Activated T-cell treated with anti-CD3 and anti-CD28 coated beads, Interleukin-2, amount 50 U/mL, for 4 hours (primary cell): ENCODE measurements at regions not wholly inside any gene's neighbourhood (a gene's known extent, or its start where the extent isn't known, plus 50 kb on each side); places are given as distances from the start of the nearest gene placed in this dataset.
A peak's percentile ranks its signal among the peaks of the same experiment; 100 is the strongest.

Source experiments
- ATAC-seq, 2 donors: fragments of 200-7000 bp; cut with Tn5 transposase; one replicate each; pipeline ENCODE4 v1.10.0; 2021
- DNase-seq: peaks from one replicate; pipeline ENCODE4 v3.0.0-alpha.2; 2020
- H3K27me3 Mint-ChIP-seq: one replicate; pipeline ENCODE4 v1.8.0; 2021; ENCODE audit warnings: low read depth, mixed read lengths
- H3K36me3 Mint-ChIP-seq: one replicate; pipeline ENCODE4 v1.8.0; 2022; ENCODE audit warnings: mixed read lengths; ENCODE audit not compliant: insufficient read depth
- H3K4me1 Mint-ChIP-seq: one replicate; pipeline ENCODE4 v1.8.0; 2021; ENCODE audit warnings: low read depth, mixed read lengths
- H3K4me3 Mint-ChIP-seq: one replicate; pipeline ENCODE4 v1.8.0; 2021; ENCODE audit warnings: mild to moderate bottlenecking, moderate library complexity, mixed read lengths
- H3K9me3 Mint-ChIP-seq: one replicate; pipeline ENCODE4 v1.8.0; 2021; ENCODE audit warnings: mixed read lengths

DNA sequence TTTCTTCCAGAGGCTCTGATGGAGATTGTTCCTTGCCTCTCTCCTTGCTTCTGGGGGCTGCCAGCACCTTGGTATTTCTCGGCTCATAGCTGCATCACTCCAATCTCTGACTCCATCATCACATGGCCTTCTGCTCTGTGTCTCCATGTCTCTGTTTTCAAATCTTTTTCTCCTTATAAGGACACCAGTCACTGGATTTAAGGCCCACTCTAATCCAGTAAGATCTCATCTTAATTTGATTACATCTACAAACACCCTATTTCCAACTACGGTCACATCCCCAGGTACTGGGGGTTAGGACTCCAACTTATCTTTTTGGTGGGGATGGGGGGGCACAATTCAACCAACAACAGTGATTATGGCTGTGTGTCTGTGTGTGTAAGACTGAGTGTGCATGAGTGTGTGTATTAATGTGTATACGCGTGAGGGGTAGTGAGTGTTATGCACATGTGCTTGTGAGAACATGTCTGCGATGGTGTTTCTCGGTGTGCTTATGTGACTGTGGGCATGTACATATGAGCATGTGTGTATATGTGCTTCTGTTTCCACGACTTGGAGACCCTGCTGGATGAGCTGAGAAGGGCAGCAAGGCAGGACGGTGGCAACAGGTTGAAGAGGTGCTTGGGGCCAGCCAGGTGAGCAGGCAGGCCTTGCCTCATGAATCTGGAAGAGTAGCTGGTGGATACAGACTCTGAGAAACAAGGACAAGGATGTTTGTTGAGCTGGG lies 130.5 kb downstream of the MRPL14 start:
- no peak for ATAC-seq
- peaks cover 17% of the 10 kb centered on the region for H3K27me3 Mint-ChIP-seq
- H3K4me3 Mint-ChIP-seq: no peak overlapping the region
- H3K36me3 Mint-ChIP-seq: no peaks in the 10 kb centered on the region
- no peak for DNase-seq
- no peaks in the 10 kb centered on the region for H3K9me3 Mint-ChIP-seq
- H3K4me1 Mint-ChIP-seq: peaks cover 4% of the 10 kb centered on the region

DNA sequence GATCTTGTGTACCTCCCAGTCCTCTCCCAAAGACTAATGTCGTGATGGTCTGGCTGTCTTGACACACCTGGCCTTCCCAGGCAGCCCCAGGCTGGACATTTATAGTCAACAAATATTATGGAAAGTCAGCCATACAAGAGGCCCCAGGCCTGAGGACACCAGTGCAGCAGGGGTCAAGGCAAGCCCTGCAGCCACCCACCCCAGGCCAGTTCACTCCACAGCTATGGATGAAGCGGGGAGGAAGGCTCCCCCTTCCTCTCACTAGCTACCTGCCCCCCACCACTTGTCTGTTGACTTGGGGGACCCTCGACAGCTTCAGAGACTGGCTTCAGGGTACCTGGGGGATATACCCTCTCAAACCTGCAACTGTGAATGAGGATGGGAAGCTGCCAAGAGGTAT lies 132.1 kb downstream of the MRPL14 start:
- Mint-ChIP-seq H3K36me3 (no peaks in the 10 kb centered on the region), H3K4me3 (no peak overlapping the region), H3K9me3 (no peaks in the 10 kb centered on the region), H3K4me1 (no peaks in the 10 kb centered on the region), H3K27me3 (peaks cover 7% of the 10 kb centered on the region)
- ATAC-seq: no peak
- DNase-seq: no peak

DNA sequence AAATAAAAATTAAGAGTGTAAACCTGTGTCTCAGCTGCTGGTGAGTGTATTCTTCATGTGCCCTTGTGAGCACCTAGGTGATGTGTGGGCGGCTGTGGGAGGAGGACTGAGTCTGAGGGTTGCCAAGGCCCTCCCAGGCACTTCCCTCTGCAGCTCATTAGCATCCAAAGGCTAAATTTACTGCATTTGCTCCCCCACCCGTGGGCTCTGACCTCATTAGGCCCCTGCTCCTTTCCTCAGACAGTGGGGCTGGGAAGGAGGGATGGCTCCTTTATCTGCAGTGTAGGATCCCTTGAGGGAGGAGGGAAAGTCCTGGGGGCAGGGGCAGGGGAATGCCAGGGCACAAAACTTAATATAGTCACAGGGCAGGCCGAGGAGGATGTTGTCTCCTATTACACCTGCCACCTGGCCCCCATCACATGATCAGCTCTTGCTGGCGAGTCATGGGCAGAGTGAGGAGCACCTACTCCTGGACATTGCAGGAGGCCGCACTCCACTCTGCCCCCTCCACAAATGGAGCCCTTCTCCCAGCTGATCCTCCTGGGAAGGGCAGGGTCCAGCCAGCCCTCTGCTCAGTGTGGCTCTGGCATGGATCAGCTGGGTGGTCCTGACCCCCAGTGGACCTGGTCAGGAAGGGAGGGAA lies 133.2 kb downstream of the MRPL14 start:
- peak; percentile 21 for DNase-seq
- Mint-ChIP-seq H3K36me3 (no peaks in the 10 kb centered on the region), H3K4me1 (no peaks in the 10 kb centered on the region), H3K27me3 (peaks cover 3% of the 10 kb centered on the region), H3K4me3 (no peak overlapping the region), H3K9me3 (no peaks in the 10 kb centered on the region)
- ATAC-seq: no peak

DNA sequence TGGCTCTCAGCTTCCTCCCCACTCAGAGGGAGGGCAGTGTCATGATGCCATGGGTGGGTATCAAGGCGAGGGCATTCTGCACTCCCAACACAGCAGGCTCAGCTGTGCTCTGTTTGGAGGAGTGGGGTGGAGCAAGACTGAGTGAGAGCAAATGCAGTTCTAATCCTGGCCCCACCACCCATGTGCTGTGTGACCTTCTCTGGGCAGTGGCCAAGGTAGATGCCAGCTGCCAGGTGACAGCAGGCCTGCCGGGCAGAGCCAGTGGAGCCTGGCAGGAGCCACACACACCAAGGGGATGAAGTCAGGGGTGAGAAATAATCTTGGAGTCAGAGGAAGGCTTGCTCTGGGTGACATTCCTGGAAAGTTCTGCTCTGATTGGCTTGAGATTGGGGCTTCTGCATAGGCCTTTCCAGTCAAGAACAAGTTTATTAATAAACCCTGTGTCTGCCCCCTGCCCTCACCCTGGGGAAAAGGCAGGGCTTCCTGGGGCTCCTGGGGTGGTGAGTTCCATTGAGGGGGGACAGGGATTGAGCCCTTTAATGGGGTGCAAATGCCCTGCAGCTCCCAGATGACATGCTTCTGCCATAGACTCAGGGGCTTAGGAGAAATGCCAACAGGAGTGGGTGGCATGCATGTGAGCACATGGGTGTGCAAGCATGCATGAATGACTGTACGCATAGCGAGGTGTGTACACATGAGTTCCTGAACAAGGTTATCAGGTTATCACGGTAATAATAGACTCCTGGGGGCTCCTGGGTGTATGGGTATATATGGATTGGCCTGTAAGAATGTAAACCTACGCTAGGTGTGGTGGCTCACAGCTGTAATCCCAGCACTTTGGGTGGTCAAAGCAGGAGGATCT lies 134.2 kb downstream of the MRPL14 start:
- H3K9me3 Mint-ChIP-seq: no peaks in the 10 kb centered on the region
- DNase-seq: no peak
- no peaks in the 10 kb centered on the region for H3K36me3 Mint-ChIP-seq
- no peak overlapping the region for H3K4me3 Mint-ChIP-seq
- no peak for ATAC-seq
- no peaks in the 10 kb centered on the region for H3K27me3 Mint-ChIP-seq
- no peaks in the 10 kb centered on the region for H3K4me1 Mint-ChIP-seq

DNA sequence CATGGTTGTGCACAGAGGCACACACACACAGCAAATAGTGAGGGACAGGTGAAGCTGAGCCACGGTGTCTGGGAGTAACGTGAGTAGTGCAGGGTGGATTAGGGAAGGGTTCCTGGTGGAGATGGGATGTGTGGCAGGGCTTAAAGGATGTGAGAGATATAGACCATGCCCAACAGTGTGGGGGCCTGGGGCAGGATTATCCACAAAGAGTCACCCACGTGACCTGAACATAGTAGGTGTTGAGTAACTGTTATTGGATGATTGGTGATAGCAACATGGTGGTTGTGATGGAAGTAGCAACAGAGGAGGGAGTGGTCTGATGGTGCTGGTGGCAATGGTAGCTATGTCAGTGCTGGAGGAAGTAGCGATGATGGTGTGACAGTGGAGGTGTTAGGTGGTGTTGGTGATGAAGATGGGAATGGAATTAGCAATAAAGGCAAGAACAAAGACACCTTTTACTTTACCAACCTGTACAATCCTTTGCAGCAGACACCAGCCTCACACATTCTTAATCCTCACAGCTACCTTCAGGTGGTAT lies 135.1 kb downstream of the MRPL14 start:
- H3K27me3 Mint-ChIP-seq: no peaks in the 10 kb centered on the region
- no peaks in the 10 kb centered on the region for H3K9me3 Mint-ChIP-seq
- no peaks in the 10 kb centered on the region for H3K36me3 Mint-ChIP-seq
- ATAC-seq (no peak), DNase-seq (no peak)
- H3K4me1 Mint-ChIP-seq: no peaks in the 10 kb centered on the region
- H3K4me3 Mint-ChIP-seq: no peak overlapping the region

DNA sequence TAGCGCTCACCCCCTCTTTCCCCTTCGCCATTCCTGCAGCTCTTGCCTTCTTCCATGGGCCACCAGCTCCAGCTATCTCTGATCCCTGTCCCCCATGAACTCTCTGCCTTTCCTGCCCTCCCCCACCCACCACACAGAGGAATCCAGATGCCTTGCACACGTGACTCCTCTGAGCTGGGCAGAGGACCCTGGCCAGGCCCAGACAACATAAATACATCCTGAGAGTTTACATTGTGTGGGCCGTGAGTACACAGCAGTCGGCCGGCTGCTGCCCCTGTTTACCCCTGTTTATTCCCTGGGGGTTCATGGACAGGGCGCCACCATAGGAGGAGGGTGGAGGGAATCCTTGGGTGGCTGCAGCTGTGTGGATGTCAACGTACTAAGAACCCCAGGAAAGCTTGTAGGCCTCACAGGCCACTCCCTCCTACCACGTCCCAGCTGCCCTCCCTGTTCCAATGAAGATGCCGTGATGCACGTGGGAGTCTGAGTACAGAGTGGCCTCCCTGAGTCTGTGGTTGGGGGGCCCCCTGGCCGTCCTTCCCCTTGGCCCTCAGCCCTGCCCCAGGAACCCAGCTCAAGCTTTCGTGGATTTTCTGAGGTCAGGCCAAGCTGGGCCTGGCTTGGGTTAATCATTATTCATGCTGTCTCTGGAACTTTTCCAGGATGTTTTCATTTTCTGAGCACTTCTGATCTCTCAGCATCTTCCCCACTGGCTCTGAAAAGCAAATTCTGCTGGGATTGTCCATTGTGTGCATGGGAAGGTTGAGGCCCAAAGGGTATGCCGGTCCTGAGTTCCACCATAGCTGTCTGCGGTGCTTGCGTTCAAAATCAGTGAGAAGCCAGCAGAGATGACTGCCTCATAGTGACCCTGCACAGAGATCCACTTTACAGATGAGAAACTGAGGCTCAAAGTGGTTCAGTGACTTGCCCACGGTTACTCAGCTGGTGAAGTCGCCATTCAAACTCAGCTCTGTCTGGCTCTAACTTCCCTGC lies 136.3 kb downstream of the MRPL14 start:
- Mint-ChIP-seq H3K36me3 (no peaks in the 10 kb centered on the region), H3K27me3 (peaks cover 2% of the 10 kb centered on the region)
- no peak for ATAC-seq

DNA sequence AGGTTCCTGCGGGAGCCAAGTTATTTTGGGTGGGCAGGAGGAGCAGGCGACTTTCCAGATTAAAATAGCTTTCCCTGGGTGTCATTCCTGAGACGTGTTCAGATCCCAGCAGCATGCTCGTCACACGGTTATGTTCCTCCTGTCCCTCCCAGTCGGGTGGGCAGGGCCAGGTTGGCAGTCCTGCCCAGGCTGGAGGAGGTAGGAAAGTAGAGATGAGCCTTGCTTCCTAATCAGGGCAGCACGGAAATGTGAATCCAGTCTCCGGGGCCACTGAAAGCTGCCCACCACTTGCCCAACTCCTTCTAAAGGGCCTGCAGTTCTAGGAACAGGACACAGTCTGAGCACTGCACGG lies 137.0 kb downstream of the MRPL14 start:
- peaks cover 2% of the 10 kb centered on the region for H3K27me3 Mint-ChIP-seq
- no peak overlapping the region for H3K4me3 Mint-ChIP-seq
- no peak for DNase-seq
- no peaks in the 10 kb centered on the region for H3K4me1 Mint-ChIP-seq
- H3K9me3 Mint-ChIP-seq: no peaks in the 10 kb centered on the region
- H3K36me3 Mint-ChIP-seq: no peaks in the 10 kb centered on the region
- ATAC-seq: no peak

More for the DNA sequence above, 136.3 kb downstream of the MRPL14 start:
- Mint-ChIP-seq H3K9me3 (no peaks in the 10 kb centered on the region), H3K4me1 (no peaks in the 10 kb centered on the region), H3K4me3 (no peak overlapping the region)
- DNase-seq: no peak

DNA sequence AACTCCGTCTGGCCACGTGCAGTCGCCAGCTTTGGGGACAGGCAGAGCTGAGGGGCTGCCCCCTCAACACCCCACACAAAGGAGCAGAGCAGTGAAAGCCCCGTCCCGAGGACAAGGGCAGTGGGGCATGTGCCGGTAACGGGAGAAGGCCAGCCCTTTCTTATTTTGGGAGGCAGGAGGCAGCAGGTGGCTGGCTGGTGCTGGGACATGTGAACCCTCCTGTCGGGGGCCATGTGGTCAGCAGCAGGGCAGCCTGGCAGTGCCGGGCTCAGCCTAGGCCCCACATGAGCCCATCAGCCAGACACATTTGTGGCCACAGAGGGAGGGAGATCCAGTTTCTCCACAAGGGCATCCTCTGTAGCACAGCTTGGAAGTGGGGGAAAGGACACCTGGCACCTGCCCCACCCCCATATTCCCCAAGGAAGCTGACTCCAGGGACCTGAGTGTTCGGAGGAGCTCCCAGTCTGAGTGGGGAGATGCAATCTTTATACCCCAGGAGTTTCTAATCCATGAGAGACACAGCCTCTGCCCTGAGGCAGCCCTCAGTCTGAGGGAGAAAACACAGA lies 137.6 kb downstream of the MRPL14 start:
- no peak for DNase-seq
- ATAC-seq: no peak
- Mint-ChIP-seq H3K4me1 (no peaks in the 10 kb centered on the region), H3K36me3 (no peaks in the 10 kb centered on the region), H3K9me3 (no peaks in the 10 kb centered on the region), H3K27me3 (peaks cover 2% of the 10 kb centered on the region), H3K4me3 (no peak overlapping the region)

DNA sequence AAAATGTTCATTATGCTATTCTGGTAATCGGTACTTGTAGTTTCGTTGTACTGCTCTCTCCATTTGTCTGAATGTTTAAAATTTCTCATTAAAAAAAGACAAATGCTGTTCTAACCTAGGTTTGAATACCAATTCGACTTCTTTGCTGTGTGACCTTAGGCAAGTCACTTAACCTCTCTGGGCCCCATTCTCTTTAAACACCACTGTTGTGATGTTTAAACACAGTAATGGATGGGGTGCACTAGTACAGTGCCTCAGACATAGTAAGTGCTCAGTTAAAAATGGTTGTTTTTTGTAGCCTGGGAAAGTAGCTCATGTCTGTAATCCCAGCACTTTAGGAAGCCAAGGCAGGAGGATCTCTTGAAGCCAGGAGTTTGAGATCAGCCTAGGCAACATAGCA lies 138.5 kb downstream of the MRPL14 start:
- no peak for DNase-seq
- Mint-ChIP-seq H3K9me3 (no peaks in the 10 kb centered on the region), H3K4me3 (no peak overlapping the region), H3K36me3 (no peaks in the 10 kb centered on the region), H3K27me3 (peaks cover 2% of the 10 kb centered on the region), H3K4me1 (no peaks in the 10 kb centered on the region)
- no peak for ATAC-seq

DNA sequence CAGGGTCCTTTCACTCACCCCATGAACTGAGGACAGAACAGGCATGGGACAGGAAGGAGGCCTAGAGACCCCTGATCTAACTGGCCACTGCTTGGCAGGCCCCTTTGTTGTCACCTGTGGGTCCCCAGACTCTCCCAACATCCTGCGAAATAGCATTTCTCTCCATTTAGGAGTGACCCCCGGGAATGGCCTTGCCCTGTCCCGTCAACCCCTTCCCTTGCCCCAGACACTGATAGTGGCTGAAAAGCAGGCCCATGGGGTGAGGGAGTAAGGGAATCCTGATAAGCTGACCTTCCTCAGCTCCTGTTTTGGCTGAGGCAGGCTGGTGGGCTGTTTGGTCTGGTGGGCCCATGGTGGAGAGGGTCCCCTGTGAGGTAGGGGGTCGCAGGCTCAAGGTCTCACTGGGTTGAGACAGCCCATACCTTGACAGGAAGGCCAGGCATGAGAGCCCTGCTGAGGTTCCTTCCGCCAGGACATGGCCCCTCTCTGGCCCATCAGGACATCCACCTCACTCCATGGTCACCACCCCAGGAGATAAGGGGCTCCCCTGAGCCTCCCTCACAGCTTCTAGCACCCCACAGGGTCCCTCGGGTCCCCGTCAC lies 139.3 kb downstream of the MRPL14 start:
- Mint-ChIP-seq H3K4me1 (no peaks in the 10 kb centered on the region), H3K9me3 (no peaks in the 10 kb centered on the region), H3K4me3 (no peak overlapping the region), H3K27me3 (peaks cover 2% of the 10 kb centered on the region), H3K36me3 (no peaks in the 10 kb centered on the region)
- no peak for ATAC-seq
- no peak for DNase-seq

DNA sequence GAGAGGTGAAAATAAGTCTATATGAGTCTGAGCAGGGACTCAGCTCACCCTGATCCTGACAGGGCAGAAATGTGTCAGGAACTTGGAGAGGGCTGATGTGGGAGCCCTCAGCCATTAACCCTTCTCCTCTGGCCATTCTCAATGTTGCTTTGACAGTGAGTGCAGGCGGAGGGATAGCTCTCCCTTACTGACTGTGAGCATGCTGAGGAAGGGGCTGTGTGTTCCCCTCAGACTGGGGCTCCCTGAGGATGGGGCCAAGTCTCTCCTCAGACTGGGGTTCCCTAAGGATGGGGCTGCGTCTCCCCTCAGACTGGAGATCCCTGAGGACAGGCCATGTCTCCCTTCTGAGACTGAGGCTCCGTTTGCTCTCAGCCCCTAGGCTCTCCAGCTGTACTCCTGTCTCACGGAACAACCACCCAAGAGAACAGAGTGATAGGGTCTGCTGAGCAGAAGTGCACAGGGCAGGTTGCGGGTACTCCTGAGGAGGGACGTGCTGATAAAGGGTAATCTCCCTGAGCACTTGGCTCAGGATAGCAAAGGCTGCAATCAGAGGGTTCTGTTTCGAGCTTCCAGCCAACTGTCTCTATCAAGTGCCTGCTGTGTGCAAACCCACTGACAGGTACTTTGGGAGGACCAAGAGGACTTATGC lies 141.0 kb downstream of the MRPL14 start:
- no peak overlapping the region for H3K4me3 Mint-ChIP-seq
- H3K4me1 Mint-ChIP-seq: no peaks in the 10 kb centered on the region
- H3K27me3 Mint-ChIP-seq: peaks cover 2% of the 10 kb centered on the region
- no peak for ATAC-seq
- H3K9me3 Mint-ChIP-seq: no peaks in the 10 kb centered on the region
- H3K36me3 Mint-ChIP-seq: no peaks in the 10 kb centered on the region
- no peak for DNase-seq

DNA sequence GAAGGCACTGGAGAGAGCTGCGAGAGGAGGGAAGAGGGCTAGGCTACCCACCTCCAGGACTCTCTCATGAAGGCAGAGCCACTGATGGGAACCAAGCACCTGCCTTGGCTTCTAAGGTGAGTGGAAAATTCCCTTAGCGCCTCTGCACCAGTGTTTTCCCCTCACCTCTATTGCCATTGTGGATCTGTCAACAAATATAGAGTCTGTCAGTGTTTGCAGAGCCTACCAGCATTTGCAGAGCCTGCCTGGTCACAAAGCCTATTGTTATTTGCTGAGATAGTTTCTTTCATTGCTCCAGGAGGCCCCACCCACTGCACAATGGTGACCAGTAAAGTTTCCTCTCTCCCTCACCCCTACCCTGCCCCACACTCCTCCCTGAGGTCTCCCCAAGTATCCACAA lies 141.9 kb downstream of the MRPL14 start:
- Mint-ChIP-seq H3K36me3 (no peaks in the 10 kb centered on the region), H3K27me3 (peaks cover 3% of the 10 kb centered on the region), H3K4me3 (no peak overlapping the region), H3K4me1 (no peaks in the 10 kb centered on the region), H3K9me3 (no peaks in the 10 kb centered on the region)
- ATAC-seq (no peak), DNase-seq (no peak)
